Liver (tissue), 8 donors: ENCODE measurements at regions not wholly inside any gene's neighbourhood (a gene's known extent, or its start where the extent isn't known, plus 50 kb on each side); places are given as distances from the start of the nearest gene placed in this dataset.

Experiments
- DNase-seq: peaks from one replicate; pipeline ENCODE4 v3.0.0-alpha.2; 2017; ENCODE audit warnings: low spot score
- H3K27ac ChIP-seq, 2 donors: one replicate each; pipeline ENCODE4 v1.7.0; 2013; ENCODE audit warnings: inconsistent platforms in 2 of 2, low read length in 2 of 2, control low read depth in 1 of 2, low read depth in 1 of 2, mild to moderate bottlenecking in 1 of 2
- H3K27me3 ChIP-seq, 4 donors: one replicate each; pipeline versions ENCODE4 v1.6.1 to v1.7.0; 2013; ENCODE audit warnings: low read length in 3 of 4, inconsistent platforms in 1 of 4, mild to moderate bottlenecking in 1 of 4, moderate library complexity in 1 of 4; ENCODE audit not compliant: control insufficient read depth in 4 of 4, insufficient read depth in 4 of 4
- H3K36me3 ChIP-seq, 4 donors: one replicate each; pipeline versions ENCODE4 v1.6.1 to v1.7.0; 2013; ENCODE audit warnings: low read length in 3 of 4, mild to moderate bottlenecking in 3 of 4, low read depth in 1 of 4, moderate library complexity in 1 of 4; ENCODE audit not compliant: control insufficient read depth in 4 of 4, insufficient read depth in 3 of 4
- H3K4me1 ChIP-seq, 4 donors: one replicate each; pipeline versions ENCODE4 v1.6.1 to v1.7.0; 2013; ENCODE audit warnings: low read length in 3 of 4, mild to moderate bottlenecking in 3 of 4, moderate library complexity in 1 of 4; ENCODE audit not compliant: control insufficient read depth in 4 of 4, insufficient read depth in 4 of 4
- H3K4me3 ChIP-seq, 3 donors: one replicate each; pipeline versions ENCODE4 v1.6.1 to v1.7.0; 2013; ENCODE audit warnings: low read length in 3 of 3, control low read depth in 1 of 3, low read depth in 1 of 3, mild to moderate bottlenecking in 1 of 3
- H3K9ac ChIP-seq, 2 donors: one replicate each; pipeline ENCODE4 v1.7.0; 2013; ENCODE audit warnings: low read length in 2 of 2, mild to moderate bottlenecking in 2 of 2, moderate library complexity in 2 of 2, control low read depth in 1 of 2, low read depth in 1 of 2
- H3K9me3 ChIP-seq, 4 donors: one replicate each; pipeline versions ENCODE4 v1.6.1 to v1.7.0; 2013; ENCODE audit warnings: low read length in 3 of 4; ENCODE audit not compliant: control insufficient read depth in 4 of 4
- ATF3 ChIP-seq: IDR thresholded peaks from 2 replicates; pipeline ENCODE4 v1.6.1; 2016; ENCODE audit warnings: antibody characterized with exemption
- CTCF ChIP-seq: fragments of 150-350 bp; IDR thresholded peaks from 2 replicates; pipeline ENCODE4 v1.5.1; 2017; ENCODE audit warnings: improper control_type of control experiment, low read depth, low read length; ENCODE audit not compliant: missing input control
- EGR1 ChIP-seq, 2 donors: IDR thresholded peaks; 2 replicates each; pipeline ENCODE4 v1.6.1; 2016 to 2018; ENCODE audit warnings: antibody characterized with exemption in 2 of 2, low read depth in 2 of 2
- FOXA1 ChIP-seq: IDR thresholded peaks from 2 replicates; pipeline ENCODE4 v1.6.1; 2016; ENCODE audit warnings: antibody characterized with exemption
- FOXA2 ChIP-seq: IDR thresholded peaks from 2 replicates; pipeline ENCODE4 v1.6.1; 2016; ENCODE audit warnings: antibody characterized with exemption
- GABPA ChIP-seq, 2 donors: IDR thresholded peaks in 1 of 2; conservative IDR thresholded peaks in 1 of 2; 2 replicates each; pipeline ENCODE4 v1.6.1; 2016; ENCODE audit warnings: antibody characterized with exemption in 2 of 2, mild to moderate bottlenecking in 1 of 2, moderate library complexity in 1 of 2
- HNF4A ChIP-seq, 2 donors: conservative IDR thresholded peaks; 2 replicates each; pipeline ENCODE4 v1.6.1; 2016; ENCODE audit warnings: antibody characterized with exemption in 2 of 2, mild to moderate bottlenecking in 2 of 2
- HNF4G ChIP-seq: IDR thresholded peaks from 2 replicates; pipeline ENCODE4 v1.6.1; 2016; ENCODE audit warnings: antibody characterized with exemption
- JUND ChIP-seq, 2 donors: IDR thresholded peaks; 2 replicates each; pipeline ENCODE4 v1.6.1; 2016; ENCODE audit warnings: antibody characterized with exemption in 2 of 2
- MAX ChIP-seq: IDR thresholded peaks from 2 replicates; pipeline ENCODE4 v1.6.1; 2016; ENCODE audit warnings: antibody characterized with exemption
- NR2F2 ChIP-seq: IDR thresholded peaks from 2 replicates; pipeline ENCODE4 v1.6.1; 2016; ENCODE audit warnings: antibody characterized with exemption
- RAD21 ChIP-seq, 2 donors: IDR thresholded peaks; 2 replicates each; pipeline ENCODE4 v1.6.1; 2016; ENCODE audit warnings: antibody characterized with exemption in 2 of 2, mild to moderate bottlenecking in 2 of 2
- REST ChIP-seq: IDR thresholded peaks from 2 replicates; pipeline ENCODE4 v1.6.1; 2016; ENCODE audit warnings: antibody characterized with exemption, mild to moderate bottlenecking
- RXRA ChIP-seq, 2 donors: IDR thresholded peaks; 2 replicates each; pipeline ENCODE4 v1.6.1; 2017 to 2018; ENCODE audit warnings: antibody characterized with exemption in 2 of 2, mild to moderate bottlenecking in 1 of 2
- SP1 ChIP-seq: IDR thresholded peaks from 2 replicates; pipeline ENCODE4 v1.6.1; 2018; ENCODE audit warnings: antibody characterized with exemption, mild to moderate bottlenecking
- TAF1 ChIP-seq: conservative IDR thresholded peaks from 2 replicates; pipeline ENCODE4 v1.6.1; 2016; ENCODE audit warnings: antibody characterized with exemption, mild to moderate bottlenecking
- YY1 ChIP-seq: IDR thresholded peaks from 2 replicates; pipeline ENCODE4 v1.6.1; 2016; ENCODE audit warnings: antibody characterized with exemption, mild to moderate bottlenecking
- ZBTB33 ChIP-seq: IDR thresholded peaks from 2 replicates; pipeline ENCODE4 v1.6.1; 2016; ENCODE audit warnings: antibody characterized with exemption
- WGBS: extraction: QIAGEN DNeasy Blood & Tissue Kit; methylation state at CpG from one replicate; pipeline ENCODE4 v1.1.7; 2013; 5-methylcytosine and 5-hydroxymethylcytosine counted together
- donor health status: healthy.
- donor health status: healthy.
- donor health status: healthy.
- donor health status: healthy.
- donor health status: healthy.

GRCh38 chr15:36469311-36469966 lies 110.0 kb upstream of the CDIN1 start:
- H3K36me3 ChIP-seq = no peaks in the 10 kb centered on the region
- 61% methylated on average over 7 of the region's 7 CpGs for WGBS
- no peak overlapping the region for H3K27ac ChIP-seq
- TF ChIP-seq FOXA1 = no peak
- TF ChIP-seq FOXA2 = no peak
- no peak for TF ChIP-seq RAD21 (IDR thresholded peaks at IDR 0.05)
- TF ChIP-seq EGR1 (IDR thresholded peaks at IDR 0.05; ENCODE audit: low read depth in 2 of 2) = no peak
- no peak for TF ChIP-seq GABPA (IDR thresholded peaks at IDR 0.05 in 1 of 2, conservative IDR thresholded peaks at IDR 0.05 in 1 of 2)
- TF ChIP-seq HNF4A (conservative IDR thresholded peaks at IDR 0.05) = no peak
- TF ChIP-seq RXRA (IDR thresholded peaks at IDR 0.05) = no peak
- TF ChIP-seq REST = no peak
- TF ChIP-seq JUND (IDR thresholded peaks at IDR 0.05) = no peak
- no peak for TF ChIP-seq HNF4G
- no peak for TF ChIP-seq CTCF
- TF ChIP-seq ATF3 = no peak
- no peak for TF ChIP-seq SP1
- no peak for TF ChIP-seq ZBTB33
- TF ChIP-seq TAF1 = no peak
- no peak for TF ChIP-seq MAX
- no peak for TF ChIP-seq NR2F2
- TF ChIP-seq YY1 = no peak
- H3K4me1 ChIP-seq = no peaks in the 10 kb centered on the region
- no peaks in the 10 kb centered on the region for H3K27me3 ChIP-seq
- H3K9ac ChIP-seq = no peak overlapping the region
- DNase-seq = no peak
- no peaks in the 10 kb centered on the region for H3K9me3 ChIP-seq
- no peak overlapping the region for H3K4me3 ChIP-seq
